IMR-90 (cell line): ENCODE measurements at regions not wholly inside any gene's neighbourhood (a gene's known extent, or its start where the extent isn't known, plus 50 kb on each side); places are given as distances from the start of the nearest gene placed in this dataset.

Source experiments
- ATAC-seq: fragments of 200-7000 bp; cut with Tn5 transposase; 2 replicates; pipeline ENCODE4 v1.9.1; 2020; ENCODE audit warnings: low read depth, mild to moderate bottlenecking, moderate library complexity
- BruUV-seq: library from RNA; stranded (reverse); fragments of 400-500 nt; replicated peaks from 2 replicates; lab custom pipeline; 2021; lab: Mats Ljungman, UMichigan
- CTCF ChIA-PET: fragments of 300-600 bp; formaldehyde crosslinking; extraction: SDS; loops from one replicate; lab custom pipeline; 2021; ENCODE audit warnings: antibody characterized with exemption; lab: Yijun Ruan, JAX
- POLR2A ChIA-PET: fragments of 300-600 bp; sonication (Branson Sonifier 250); formaldehyde crosslinking; loops from one replicate; lab custom pipeline; 2022; ENCODE audit warnings: antibody characterized with exemption; ENCODE audit not compliant: unreplicated experiment; lab: Charles Lee
- DNase-seq: peaks from one replicate; pipeline ENCODE4 v3.0.0; 2013
- H2AFZ ChIP-seq: replicated peaks from 2 replicates; pipeline ENCODE3; 2013; ENCODE audit warnings: low read length, mild to moderate bottlenecking; ENCODE audit not compliant: poor library complexity
- H2AK5ac ChIP-seq: 2 replicates; pipeline ENCODE4 v1.6.1; 2013; ENCODE audit warnings: low read depth, low read length, inconsistent platforms
- H2AK9ac ChIP-seq: replicated peaks from 2 replicates; pipeline ENCODE3; 2013; ENCODE audit warnings: mild to moderate bottlenecking, low read depth, low read length, moderate library complexity; ENCODE audit not compliant: poor library complexity
- H2BK120ac ChIP-seq: 2 replicates; pipeline ENCODE4 v1.6.1; 2013; ENCODE audit warnings: low read depth, low read length, inconsistent platforms
- H2BK15ac ChIP-seq: 3 replicates; pipeline ENCODE4 v1.6.1; 2013; ENCODE audit warnings: low read depth, low read length, inconsistent platforms
- H2BK20ac ChIP-seq: 2 replicates; pipeline ENCODE4 v1.6.1; 2013; ENCODE audit warnings: low read depth, mild to moderate bottlenecking, inconsistent platforms, low read length, moderate library complexity
- H2BK5ac ChIP-seq: 2 replicates; pipeline ENCODE4 v1.6.1; 2013; ENCODE audit warnings: mild to moderate bottlenecking, low read depth, low read length, inconsistent platforms; ENCODE audit not compliant: poor library complexity, severe bottlenecking
- H3K14ac ChIP-seq: replicated peaks from 2 replicates; pipeline ENCODE4 v1.6.1; 2013; ENCODE audit warnings: low read depth, low read length, inconsistent platforms
- H3K18ac ChIP-seq: 2 replicates; pipeline ENCODE4 v1.6.1; 2013; ENCODE audit warnings: low read depth, low read length, control low read depth
- H3K23ac ChIP-seq: 2 replicates; pipeline ENCODE4 v1.6.1; 2013; ENCODE audit warnings: low read depth, low read length, inconsistent platforms
- H3K27ac ChIP-seq: 2 replicates; pipeline ENCODE4 v1.5.1; 2013; ENCODE audit warnings: mild to moderate bottlenecking, control low read depth, low read length; ENCODE audit not compliant: insufficient read depth
- H3K27me3 ChIP-seq: 2 replicates; pipeline ENCODE4 v1.6.1; 2013; ENCODE audit warnings: low read length; ENCODE audit not compliant: control insufficient read depth, insufficient read depth
- H3K36me3 ChIP-seq: 2 replicates; pipeline ENCODE4 v1.6.1; 2013; ENCODE audit warnings: low read length, mixed read lengths; ENCODE audit not compliant: control insufficient read depth, insufficient read depth
- H3K4ac ChIP-seq: 2 replicates; pipeline ENCODE4 v1.6.1; 2013; ENCODE audit warnings: low read depth, low read length, inconsistent platforms
- H3K4me1 ChIP-seq: 2 replicates; pipeline ENCODE4 v1.6.1; 2013; ENCODE audit warnings: low read length, mixed read lengths; ENCODE audit not compliant: control insufficient read depth, insufficient read depth
- H3K4me2 ChIP-seq: 2 replicates; pipeline ENCODE4 v1.6.1; 2013; ENCODE audit warnings: low read depth, mild to moderate bottlenecking, control low read depth, low read length, moderate library complexity
- H3K4me3 ChIP-seq: 2 replicates; pipeline ENCODE4 v1.5.1; 2013; ENCODE audit warnings: low read depth, mild to moderate bottlenecking, control low read depth, low read length, moderate library complexity; ENCODE audit not compliant: insufficient read depth
- H3K56ac ChIP-seq: 2 replicates; pipeline ENCODE4 v1.6.1; 2013; ENCODE audit warnings: low read length, inconsistent platforms; ENCODE audit not compliant: insufficient read depth; ENCODE audit errors: extremely low read depth
- H3K79me1 ChIP-seq, 2 experiments: 2 replicates each; pipeline ENCODE4 v1.6.1; 2013; ENCODE audit warnings: low read length in 2 of 2, inconsistent platforms in 1 of 2, low read depth in 1 of 2
- H3K9ac ChIP-seq: 2 replicates; pipeline ENCODE4 v1.6.1; 2013; ENCODE audit warnings: low read depth, low read length, control low read depth
- H3K9me1 ChIP-seq: 2 replicates; pipeline ENCODE4 v1.6.1; 2013; ENCODE audit warnings: low read length, inconsistent platforms; ENCODE audit not compliant: insufficient read depth
- H3K9me3 ChIP-seq: 2 replicates; pipeline ENCODE4 v1.6.1; 2013; ENCODE audit warnings: low read length; ENCODE audit not compliant: control insufficient read depth, insufficient read depth
- H4K20me1 ChIP-seq: 2 replicates; pipeline ENCODE4 v1.6.1; 2013; ENCODE audit warnings: low read length, inconsistent platforms; ENCODE audit not compliant: insufficient read depth
- H4K5ac ChIP-seq: 2 replicates; pipeline ENCODE4 v1.6.1; 2013; ENCODE audit warnings: mild to moderate bottlenecking, low read depth, low read length, control low read depth
- H4K8ac ChIP-seq, 2 experiments: 2 replicates each; pipeline ENCODE4 v1.6.1; 2013; ENCODE audit warnings: low read depth in 2 of 2, low read length in 2 of 2, control low read depth in 1 of 2, inconsistent platforms in 1 of 2
- H4K91ac ChIP-seq: 2 replicates; pipeline ENCODE4 v1.6.1; 2013; ENCODE audit warnings: low read depth, low read length, inconsistent platforms; ENCODE audit not compliant: insufficient read depth
- CHD1 ChIP-seq: IDR thresholded peaks from 2 replicates; pipeline ENCODE4 v1.6.1; 2012; ENCODE audit warnings: low read depth, low read length, improper control_type of control experiment
- ELK1 ChIP-seq: fragments of 150-350 bp; IDR thresholded peaks from 2 replicates; pipeline ENCODE4 v1.6.1; 2016; ENCODE audit warnings: low read depth, mild to moderate bottlenecking, low read length, moderate library complexity, borderline replicate concordance
- WGBS, 2 experiments: methylation state at CpG; one replicate each; pipeline versions ENCODE4 v1.1.5 to v1.1.7; 2013; ENCODE audit warnings: missing lambda C conversion rate in 2 of 2; ENCODE audit not compliant: insufficient read length in 1 of 2; ENCODE audit errors: extremely low coverage in 2 of 2; 5-methylcytosine and 5-hydroxymethylcytosine counted together
- dilution Hi-C: fragments of 300-500 bp; cut with HindIII; formaldehyde crosslinking; loops from one replicate; pipeline ENCODE4 v1.14.3; 2018; ENCODE audit warnings: low sequenced_read_pairs; ENCODE audit not compliant: unreplicated experiment
- in situ Hi-C: fragments of 300-500 bp; cut with MboI; formaldehyde crosslinking; loops from 3 replicates; pipeline ENCODE4 v1.14.3; 2019; ENCODE audit warnings: low sequenced_read_pairs, inconsistent platforms, mixed read lengths
- intact Hi-C: fragments of 100-400 bp; cut with micrococcal nuclease; formaldehyde crosslinking; loops from 2 replicates; pipeline ENCODE4 v1.10.0; 2022
- TF ChIP-seq, protein P1 (sequence below): fragments of 150-350 bp; IDR thresholded peaks from 2 replicates; pipeline ENCODE4 v1.6.1; 2017; ENCODE audit warnings: mild to moderate bottlenecking, antibody characterized with exemption, low read length, low read depth

DNA sequence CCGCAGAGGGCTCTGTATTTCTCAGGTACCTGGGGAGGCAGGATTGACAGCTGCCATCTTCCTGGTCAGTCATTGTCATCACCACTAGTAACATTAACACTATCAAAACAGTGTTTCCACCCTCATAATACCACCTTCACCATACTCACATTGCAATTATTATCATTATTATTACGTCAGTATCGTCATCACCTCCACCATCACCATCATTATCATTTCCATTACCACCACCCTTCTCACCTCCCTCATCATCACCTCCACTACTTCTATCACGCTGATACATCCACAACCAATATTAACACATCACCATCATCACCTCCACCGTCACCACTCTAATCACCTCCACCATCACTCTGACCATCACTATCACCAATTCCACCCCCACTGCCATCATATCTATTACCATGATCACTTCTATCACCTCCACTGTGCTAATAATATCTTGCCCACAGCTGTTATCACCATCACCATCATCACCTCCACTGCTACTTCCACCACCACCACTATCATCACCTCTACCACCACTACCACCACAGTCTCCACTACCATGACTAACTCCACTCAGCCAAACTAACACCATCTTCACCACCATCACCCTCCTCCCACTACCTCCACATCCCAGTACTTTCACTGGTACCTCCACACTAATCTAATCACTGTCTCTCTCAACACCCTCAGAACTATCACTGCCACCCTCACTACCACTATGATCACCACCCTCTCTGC lies 196.4 kb downstream of the RPS24 start:
- in situ Hi-C loops (no loop called here), intact Hi-C loops (no loop called here), dilution Hi-C loops (no loop called here)
- no peak overlapping the region for H3K56ac ChIP-seq
- no peak overlapping the region for H3K4ac ChIP-seq
- H3K79me1 ChIP-seq: no peaks in the 10 kb centered on the region
- no peak overlapping the region for H2AFZ ChIP-seq
- no peak overlapping the region for H4K91ac ChIP-seq
- H3K9ac ChIP-seq: no peak overlapping the region
- no peak overlapping the region for H3K27ac ChIP-seq
- H3K4me1 ChIP-seq: peaks cover 1% of the 10 kb centered on the region; the same call in 1 of the 2 replicates
- no TSS peak for BruUV-seq
- no peak overlapping the region for H2BK20ac ChIP-seq
- DNase-seq (no peak), ATAC-seq (no peak)
- no peak overlapping the region for H3K18ac ChIP-seq
- no peaks in the 10 kb centered on the region for H3K27me3 ChIP-seq
- H4K5ac ChIP-seq: no peak overlapping the region
- CTCF ChIA-PET: no interaction called here
- no peak for TF ChIP-seq ELK1
- TF ChIP-seq CHD1: no peak
- TF ChIP-seq, protein P1, sequence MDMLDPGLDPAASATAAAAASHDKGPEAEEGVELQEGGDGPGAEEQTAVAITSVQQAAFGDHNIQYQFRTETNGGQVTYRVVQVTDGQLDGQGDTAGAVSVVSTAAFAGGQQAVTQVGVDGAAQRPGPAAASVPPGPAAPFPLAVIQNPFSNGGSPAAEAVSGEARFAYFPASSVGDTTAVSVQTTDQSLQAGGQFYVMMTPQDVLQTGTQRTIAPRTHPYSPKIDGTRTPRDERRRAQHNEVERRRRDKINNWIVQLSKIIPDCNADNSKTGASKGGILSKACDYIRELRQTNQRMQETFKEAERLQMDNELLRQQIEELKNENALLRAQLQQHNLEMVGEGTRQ: no peak
- H2BK120ac ChIP-seq: no peak overlapping the region
- no peak overlapping the region for H2BK15ac ChIP-seq
- H2AK5ac ChIP-seq: no peak overlapping the region; the same call in 1 of the 2 replicates
- H4K8ac ChIP-seq: no peak overlapping the region
- H2AK9ac ChIP-seq: no peak overlapping the region
- no peak overlapping the region for H3K4me3 ChIP-seq
- H3K9me3 ChIP-seq: no peaks in the 10 kb centered on the region
- peaks cover 4% of the 10 kb centered on the region for H3K9me1 ChIP-seq
- H2BK5ac ChIP-seq: no peak overlapping the region
- H3K4me2 ChIP-seq: no peak overlapping the region
- 85% methylated on average over 5 of the region's 5 CpGs; no CpG with 5 or more reads in 1 of the 2 experiments for WGBS, 2 experiments
- H4K20me1 ChIP-seq: no peaks in the 10 kb centered on the region
- H3K14ac ChIP-seq: no peak overlapping the region
- no peak overlapping the region; the same call in 1 of the 2 replicates for H3K23ac ChIP-seq
- POLR2A ChIA-PET: no interaction called here
- no peaks in the 10 kb centered on the region for H3K36me3 ChIP-seq
